H9 (cell line): ENCODE measurements at regions not wholly inside any gene's neighbourhood (a gene's known extent, or its start where the extent isn't known, plus 50 kb on each side); places are given as distances from the start of the nearest gene placed in this dataset.

ENCODE experiments used
- DNase-seq: peaks from one replicate; pipeline ENCODE4 v3.0.0-alpha.2; 2017
- H2AFZ ChIP-seq: one replicate; pipeline ENCODE4 v1.6.1; 2013; ENCODE audit warnings: mild to moderate bottlenecking, low read length, control low read depth, moderate library complexity
- H2AK5ac ChIP-seq: 2 replicates; pipeline ENCODE4 v1.6.1; 2013; ENCODE audit warnings: low read length, control low read depth, mixed read lengths; ENCODE audit not compliant: insufficient read length
- H2BK120ac ChIP-seq: one replicate; pipeline ENCODE4 v1.6.1; 2013; ENCODE audit warnings: low read depth, mild to moderate bottlenecking, low read length, control low read depth, inconsistent platforms; ENCODE audit not compliant: poor library complexity, severe bottlenecking
- H2BK12ac ChIP-seq: 2 replicates; pipeline ENCODE4 v1.6.1; 2013; ENCODE audit warnings: low read length, control low read depth, mixed read lengths, low read depth; ENCODE audit not compliant: insufficient read length
- H2BK15ac ChIP-seq: 2 replicates; pipeline ENCODE4 v1.6.1; 2013; ENCODE audit warnings: low read depth, low read length, control low read depth
- H2BK20ac ChIP-seq: one replicate; pipeline ENCODE4 v1.6.1; 2013; ENCODE audit warnings: low read depth, mild to moderate bottlenecking, low read length, control low read depth, inconsistent platforms; ENCODE audit not compliant: poor library complexity, severe bottlenecking
- H2BK5ac ChIP-seq: 2 replicates; pipeline ENCODE4 v1.6.1; 2013; ENCODE audit warnings: low read length, control low read depth, mixed read lengths; ENCODE audit not compliant: insufficient read length
- H3K14ac ChIP-seq: 2 replicates; pipeline ENCODE4 v1.6.1; 2013; ENCODE audit warnings: low read length, control low read depth; ENCODE audit not compliant: insufficient read depth
- H3K18ac ChIP-seq: 2 replicates; pipeline ENCODE4 v1.6.1; 2013; ENCODE audit warnings: low read depth, mild to moderate bottlenecking, mixed read lengths, low read length, control low read depth; ENCODE audit not compliant: insufficient read length
- H3K23ac ChIP-seq: 2 replicates; pipeline ENCODE4 v1.6.1; 2013; ENCODE audit warnings: low read length, control low read depth, mixed read lengths, low read depth; ENCODE audit not compliant: insufficient read length
- H3K23me2 ChIP-seq: 2 replicates; pipeline ENCODE4 v1.6.1; 2013; ENCODE audit warnings: low read depth, mild to moderate bottlenecking, mixed read lengths, low read length, control low read depth; ENCODE audit not compliant: insufficient read length, poor library complexity, severe bottlenecking
- H3K27ac ChIP-seq: 2 replicates; pipeline ENCODE4 v1.5.1; 2013; ENCODE audit warnings: low read length, control low read depth, mixed read lengths, low read depth; ENCODE audit not compliant: insufficient read length
- H3K27me3 ChIP-seq: 2 replicates; pipeline ENCODE4 v1.6.1; 2013; ENCODE audit warnings: low read length, control low read depth, inconsistent platforms; ENCODE audit not compliant: insufficient read depth
- H3K4ac ChIP-seq: 2 replicates; pipeline ENCODE4 v1.6.1; 2013; ENCODE audit warnings: low read depth, mild to moderate bottlenecking, control low read depth, inconsistent platforms, low read length, moderate library complexity
- H3K4me1 ChIP-seq: 2 replicates; pipeline ENCODE4 v1.6.1; 2013; ENCODE audit warnings: low read length, control low read depth, inconsistent platforms; ENCODE audit not compliant: insufficient read depth
- H3K4me2 ChIP-seq: 2 replicates; pipeline ENCODE4 v1.6.1; 2013; ENCODE audit warnings: low read length, control low read depth, mixed read lengths; ENCODE audit not compliant: insufficient read length, insufficient read depth
- H3K56ac ChIP-seq: 2 replicates; pipeline ENCODE4 v1.6.1; 2013; ENCODE audit warnings: low read depth, mild to moderate bottlenecking, mixed read lengths, low read length, control low read depth; ENCODE audit not compliant: insufficient read length
- H3K79me1 ChIP-seq: 2 replicates; pipeline ENCODE4 v1.6.1; 2013; ENCODE audit warnings: low read depth, mild to moderate bottlenecking, moderate library complexity, low read length, control low read depth, inconsistent platforms; ENCODE audit not compliant: insufficient read depth, poor library complexity, severe bottlenecking
- H3K79me2 ChIP-seq: 2 replicates; pipeline ENCODE4 v1.6.1; 2013; ENCODE audit warnings: low read length, control low read depth, inconsistent platforms; ENCODE audit not compliant: insufficient read depth
- H3K9ac ChIP-seq: 2 replicates; pipeline ENCODE4 v1.6.1; 2013; ENCODE audit warnings: low read length, control low read depth, mixed read lengths; ENCODE audit not compliant: insufficient read length; ENCODE audit errors: extremely low read depth
- H3K9me3 ChIP-seq: one replicate; pipeline ENCODE4 v1.6.1; 2013; ENCODE audit warnings: low read depth, low read length, inconsistent platforms; ENCODE audit not compliant: control insufficient read depth
- H3T11ph ChIP-seq: one replicate; pipeline ENCODE4 v1.6.1; 2013; ENCODE audit warnings: mild to moderate bottlenecking, low read length, control low read depth, inconsistent platforms
- H4K20me1 ChIP-seq: one replicate; pipeline ENCODE4 v1.6.1; 2013; ENCODE audit not compliant: control insufficient read depth, insufficient read length, insufficient read depth
- H4K5ac ChIP-seq: 2 replicates; pipeline ENCODE4 v1.6.1; 2013; ENCODE audit warnings: low read depth, mild to moderate bottlenecking, mixed read lengths, low read length, control low read depth; ENCODE audit not compliant: insufficient read length
- H4K8ac ChIP-seq: replicated peaks from 2 replicates; pipeline ENCODE4 v1.6.1; 2013; ENCODE audit warnings: low read length, control low read depth, mixed read lengths, low read depth; ENCODE audit not compliant: insufficient read length
- H4K91ac ChIP-seq: 2 replicates; pipeline ENCODE4 v1.6.1; 2013; ENCODE audit warnings: low read depth, mild to moderate bottlenecking, moderate library complexity, mixed read lengths, low read length, control low read depth; ENCODE audit not compliant: insufficient read length
- H3K27ac Mint-ChIP-seq, 3 experiments: 2 replicates in 2 of 3; 3 replicates in 1 of 3; pipeline ENCODE4 v1.8.0; 2020 to 2021; ENCODE audit warnings: mixed read lengths in 3 of 3, mild to moderate bottlenecking in 1 of 3, moderate library complexity in 1 of 3
- H3K27me3 Mint-ChIP-seq: 2 replicates; pipeline ENCODE4 v1.8.0; 2021; ENCODE audit warnings: low read depth, mild to moderate bottlenecking, moderate library complexity, mixed read lengths
- H3K36me3 Mint-ChIP-seq, 3 experiments: 2 replicates in 2 of 3; 3 replicates in 1 of 3; pipeline ENCODE4 v1.8.0; 2020 to 2021; ENCODE audit warnings: low read depth in 3 of 3, mixed read lengths in 3 of 3; ENCODE audit not compliant: insufficient read depth in 1 of 3
- H3K4me1 Mint-ChIP-seq, 2 experiments: 2 replicates each; pipeline ENCODE4 v1.8.0; 2020; ENCODE audit warnings: mixed read lengths in 2 of 2
- H3K4me3 Mint-ChIP-seq, 2 experiments: 2 replicates in 1 of 2; 3 replicates in 1 of 2; pipeline ENCODE4 v1.8.0; 2020 to 2021; ENCODE audit warnings: mild to moderate bottlenecking in 2 of 2, mixed read lengths in 2 of 2, moderate library complexity in 1 of 2
- H3K9me3 Mint-ChIP-seq, 2 experiments: 2 replicates in 1 of 2; 3 replicates in 1 of 2; pipeline ENCODE4 v1.8.0; 2020; ENCODE audit warnings: mild to moderate bottlenecking in 2 of 2, mixed read lengths in 2 of 2, moderate library complexity in 1 of 2
- CTCF ChIP-seq: fragments of 200-600 bp; sonication (generic); conservative IDR thresholded peaks from 3 replicates; pipeline ENCODE4 v1.8.0; 2021; ENCODE audit warnings: antibody characterized with exemption, mild to moderate bottlenecking
- WGBS: extraction: QIAGEN DNeasy Blood & Tissue Kit; methylation state at CpG from one replicate; pipeline ENCODE4 v1.1.7; 2013; ENCODE audit warnings: missing lambda C conversion rate, low lambda C conversion rate, mixed read lengths; ENCODE audit not compliant: insufficient read length; ENCODE audit errors: extremely low coverage; 5-methylcytosine and 5-hydroxymethylcytosine counted together

- no peak overlapping the region for H2BK5ac ChIP-seq
- Mint-ChIP-seq H3K27ac (peak overlapping the region in 1 of 3 experiments; percentile 33; a peak in 1 of 7 replicates), H3K36me3 (no peaks in the 10 kb centered on the region), H3K4me3 (no peak overlapping the region), H3K9me3 (no peaks in the 10 kb centered on the region), H3K4me1 (no peaks in the 10 kb centered on the region; a peak in 1 of 4 replicates), H3K27me3 (no peaks in the 10 kb centered on the region)
- no peak overlapping the region for H3K14ac ChIP-seq
- no peak overlapping the region for H4K5ac ChIP-seq
- no peaks in the 10 kb centered on the region for H3K79me1 ChIP-seq
- H4K91ac ChIP-seq, result no peak overlapping the region
- H3K9ac ChIP-seq, result no peak overlapping the region
- no peaks in the 10 kb centered on the region for H3K9me3 ChIP-seq
- no peak overlapping the region for H2BK12ac ChIP-seq
- H3K23ac ChIP-seq, result no peak overlapping the region
- no peaks in the 10 kb centered on the region for H3K27me3 ChIP-seq
- no peak overlapping the region for H3T11ph ChIP-seq
- no peaks in the 10 kb centered on the region for H4K20me1 ChIP-seq
- no peak overlapping the region for H2AK5ac ChIP-seq
- H3K56ac ChIP-seq, result no peak overlapping the region
- H3K23me2 ChIP-seq, result no peaks in the 10 kb centered on the region
- no peaks in the 10 kb centered on the region for H3K4me1 ChIP-seq
- H3K18ac ChIP-seq, result no peak overlapping the region
- no peak overlapping the region for H3K4ac ChIP-seq
- TF ChIP-seq CTCF, result no peak
- H2BK20ac ChIP-seq, result no peak overlapping the region
- H2AFZ ChIP-seq, result no peak overlapping the region
- H3K4me2 ChIP-seq, result no peak overlapping the region
- no peak overlapping the region for H3K27ac ChIP-seq
- H3K79me2 ChIP-seq, result no peaks in the 10 kb centered on the region
- no peak overlapping the region for H4K8ac ChIP-seq
- no peak for DNase-seq
- H2BK120ac ChIP-seq, result no peak overlapping the region
- H2BK15ac ChIP-seq, result no peak overlapping the region
- WGBS, result no CpG with 5 or more reads among the region's 6 CpGs
These were observed 248.8 kb upstream of the AZI2 start for GRCh38 chr3:28597452-28597851.
